Gastroesophageal sphincter (tissue), 3 donors: ENCODE measurements at regions not wholly inside any gene's neighbourhood (a gene's known extent, or its start where the extent isn't known, plus 50 kb on each side); places are given as distances from the start of the nearest gene placed in this dataset.

ENCODE experiments used
- CTCF ChIP-seq, 4 experiments: fragments of 200-600 bp in 2 of 4; fragments of 450-650 bp in 2 of 4; sonication (generic) in 1 of 4; IDR thresholded peaks; one replicate each; pipeline ENCODE4 v1.5.1; 2017 to 2019; ENCODE audit warnings: antibody characterized with exemption in 4 of 4, mild to moderate bottlenecking in 2 of 4, moderate library complexity in 2 of 4
- POLR2A ChIP-seq, 2 donors: fragments of 450-650 bp; IDR thresholded peaks; one replicate each; pipeline ENCODE4 v1.6.1; 2017; ENCODE audit warnings: antibody characterized with exemption in 2 of 2, mild to moderate bottlenecking in 2 of 2, moderate library complexity in 1 of 2

GRCh38 chr4:82219346-82219745 lies 154.4 kb downstream of the HNRNPD start:
- TF ChIP-seq POLR2A (IDR thresholded peaks at IDR 0.05) (no peak), CTCF (IDR thresholded peaks at IDR 0.05) (no peak)
